C4-2B (cell line): ENCODE measurements at regions not wholly inside any gene's neighbourhood (a gene's known extent, or its start where the extent isn't known, plus 50 kb on each side); places are given as distances from the start of the nearest gene placed in this dataset.

ENCODE experiments used
- ZFX ChIP-seq: fragments of 450-650 bp; IDR thresholded peaks from 2 replicates; pipeline ENCODE4 v1.6.1; 2017
- TF ChIP-seq, protein P1 (sequence below): fragments of 450-650 bp; conservative IDR thresholded peaks from 2 replicates; pipeline ENCODE4 v1.5.1; 2017; ENCODE audit warnings: mild to moderate bottlenecking

DNA sequence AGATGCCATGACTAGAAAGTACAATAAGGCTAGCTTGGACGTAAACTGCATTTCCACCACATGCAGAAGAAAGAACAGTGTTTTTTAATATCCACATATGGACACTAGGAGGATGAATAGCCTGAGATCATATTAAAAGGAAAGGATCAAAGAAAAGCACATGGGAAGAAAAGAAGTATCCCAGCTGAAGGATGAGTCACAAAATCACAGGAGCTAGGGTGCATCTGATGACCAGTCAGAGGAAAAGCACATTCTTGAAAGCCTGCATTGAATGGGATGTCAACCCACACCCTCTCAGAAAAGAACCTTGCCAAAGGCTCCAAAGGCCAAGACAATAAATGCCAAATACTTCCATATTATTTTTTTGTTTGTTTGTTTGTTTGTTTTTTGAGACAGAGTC, 56.8 kb upstream of the PRDX4 start:
- TF ChIP-seq, protein P1, sequence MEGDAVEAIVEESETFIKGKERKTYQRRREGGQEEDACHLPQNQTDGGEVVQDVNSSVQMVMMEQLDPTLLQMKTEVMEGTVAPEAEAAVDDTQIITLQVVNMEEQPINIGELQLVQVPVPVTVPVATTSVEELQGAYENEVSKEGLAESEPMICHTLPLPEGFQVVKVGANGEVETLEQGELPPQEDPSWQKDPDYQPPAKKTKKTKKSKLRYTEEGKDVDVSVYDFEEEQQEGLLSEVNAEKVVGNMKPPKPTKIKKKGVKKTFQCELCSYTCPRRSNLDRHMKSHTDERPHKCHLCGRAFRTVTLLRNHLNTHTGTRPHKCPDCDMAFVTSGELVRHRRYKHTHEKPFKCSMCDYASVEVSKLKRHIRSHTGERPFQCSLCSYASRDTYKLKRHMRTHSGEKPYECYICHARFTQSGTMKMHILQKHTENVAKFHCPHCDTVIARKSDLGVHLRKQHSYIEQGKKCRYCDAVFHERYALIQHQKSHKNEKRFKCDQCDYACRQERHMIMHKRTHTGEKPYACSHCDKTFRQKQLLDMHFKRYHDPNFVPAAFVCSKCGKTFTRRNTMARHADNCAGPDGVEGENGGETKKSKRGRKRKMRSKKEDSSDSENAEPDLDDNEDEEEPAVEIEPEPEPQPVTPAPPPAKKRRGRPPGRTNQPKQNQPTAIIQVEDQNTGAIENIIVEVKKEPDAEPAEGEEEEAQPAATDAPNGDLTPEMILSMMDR, result no peak
- no peak for TF ChIP-seq ZFX
